HCT116 (cell line): ENCODE measurements at regions not wholly inside any gene's neighbourhood (a gene's known extent, or its start where the extent isn't known, plus 50 kb on each side); places are given as distances from the start of the nearest gene placed in this dataset.

Source experiments
- POLR2A ChIP-seq: IDR thresholded peaks from 2 replicates; pipeline ENCODE4 v1.7.0; 2011; ENCODE audit warnings: borderline replicate concordance; ENCODE audit not compliant: insufficient read depth, insufficient read length; ENCODE audit errors: extremely low read depth
- RAD21 ChIP-seq: IDR thresholded peaks from 2 replicates; pipeline ENCODE4 v1.6.1; 2012; ENCODE audit warnings: low read depth, mild to moderate bottlenecking
- SP1 ChIP-seq: IDR thresholded peaks from 2 replicates; pipeline ENCODE4 v1.6.1; 2012; ENCODE audit warnings: low read depth
- ZNF274 ChIP-seq: fragments of 200-500 bp; sonication (Bioruptor generic); IDR thresholded peaks from 2 replicates; pipeline ENCODE4 v1.6.1; 2014; ENCODE audit warnings: mild to moderate bottlenecking, low read depth, low read length, inconsistent platforms
- TF ChIP-seq, protein P1 (sequence below), 3 experiments: fragments of 200-600 bp in 1 of 3; sonication (generic) in 1 of 3; IDR thresholded peaks in 2 of 3; conservative IDR thresholded peaks in 1 of 3; 2 replicates each; pipeline ENCODE4 v1.5.1; 2012 to 2017; ENCODE audit warnings: low read depth in 2 of 3, low read length in 2 of 3, antibody characterized with exemption in 1 of 3, borderline replicate concordance in 1 of 3, control low read depth in 1 of 3, mild to moderate bottlenecking in 1 of 3, mixed read lengths in 1 of 3, mixed run types in 1 of 3, moderate library complexity in 1 of 3; ENCODE audit not compliant: insufficient read depth in 1 of 3

GRCh38 chr5:77945874-77946273, 169.7 kb upstream of the TBCA start:
- TF ChIP-seq ZNF274: no peak
- TF ChIP-seq SP1: no peak
- no peak for TF ChIP-seq POLR2A
- no peak for TF ChIP-seq RAD21
- TF ChIP-seq, protein P1, sequence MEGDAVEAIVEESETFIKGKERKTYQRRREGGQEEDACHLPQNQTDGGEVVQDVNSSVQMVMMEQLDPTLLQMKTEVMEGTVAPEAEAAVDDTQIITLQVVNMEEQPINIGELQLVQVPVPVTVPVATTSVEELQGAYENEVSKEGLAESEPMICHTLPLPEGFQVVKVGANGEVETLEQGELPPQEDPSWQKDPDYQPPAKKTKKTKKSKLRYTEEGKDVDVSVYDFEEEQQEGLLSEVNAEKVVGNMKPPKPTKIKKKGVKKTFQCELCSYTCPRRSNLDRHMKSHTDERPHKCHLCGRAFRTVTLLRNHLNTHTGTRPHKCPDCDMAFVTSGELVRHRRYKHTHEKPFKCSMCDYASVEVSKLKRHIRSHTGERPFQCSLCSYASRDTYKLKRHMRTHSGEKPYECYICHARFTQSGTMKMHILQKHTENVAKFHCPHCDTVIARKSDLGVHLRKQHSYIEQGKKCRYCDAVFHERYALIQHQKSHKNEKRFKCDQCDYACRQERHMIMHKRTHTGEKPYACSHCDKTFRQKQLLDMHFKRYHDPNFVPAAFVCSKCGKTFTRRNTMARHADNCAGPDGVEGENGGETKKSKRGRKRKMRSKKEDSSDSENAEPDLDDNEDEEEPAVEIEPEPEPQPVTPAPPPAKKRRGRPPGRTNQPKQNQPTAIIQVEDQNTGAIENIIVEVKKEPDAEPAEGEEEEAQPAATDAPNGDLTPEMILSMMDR (IDR thresholded peaks at IDR 0.05 in 2 of 3, conservative IDR thresholded peaks at IDR 0.05 in 1 of 3; ENCODE audit: borderline replicate concordance in 1 of 3, insufficient read depth in 1 of 3, low read depth in 2 of 3, low read length in 2 of 3): no peak
